A549 (cell line): ENCODE measurements at regions not wholly inside any gene's neighbourhood (a gene's known extent, or its start where the extent isn't known, plus 50 kb on each side); places are given as distances from the start of the nearest gene placed in this dataset.

ENCODE experiments used
- ATAC-seq, 2 experiments: fragments of 200-7000 bp in 1 of 2; fragments of >200 bp in 1 of 2; cut with Nextera tagmentation in 1 of 2; cut with Tn5 transposase in 1 of 2; 3 replicates each; pipeline versions ENCODE4 v1.8.0 to v1.9.1; 2018 to 2020; ENCODE audit warnings: mild to moderate bottlenecking in 1 of 2, moderate library complexity in 1 of 2
- CTCF ChIA-PET: fragments of 300-600 bp; sonication (Branson Sonifier 250); formaldehyde crosslinking; extraction: SDS; loops from one replicate; lab custom pipeline; 2021; ENCODE audit warnings: antibody characterized with exemption, inconsistent platforms; lab: Yijun Ruan, JAX
- POLR2A ChIA-PET: fragments of 350-600 bp; formaldehyde crosslinking; extraction: SDS; loops from one replicate; lab custom pipeline; 2021; ENCODE audit warnings: antibody characterized with exemption, inconsistent platforms; lab: Yijun Ruan, JAX
- DNase-seq, 2 experiments: peaks; one replicate each; pipeline versions ENCODE4 v3.0.0 to v3.0.0-alpha.2; 2011 to 2016; ENCODE audit warnings: low read depth in 1 of 2, low spot score in 1 of 2
- FAIRE-seq: peaks from 2 replicates; lab custom pipeline; 2011; peaks lifted over from hg19 to GRCh38; lab: Jason Lieb, UNC
- H3K27ac ChIP-seq, 2 experiments: fragments of >200 bp; sonication (Bioruptor Twin); formaldehyde crosslinking; 3 replicates each; pipeline ENCODE4 v1.5.1; 2016 to 2017
- H3K4me1 ChIP-seq: fragments of >200 bp; sonication (Bioruptor Twin); formaldehyde crosslinking; 3 replicates; pipeline ENCODE4 v1.6.1; 2016
- H3K4me2 ChIP-seq: fragments of >200 bp; sonication (Bioruptor Twin); formaldehyde crosslinking; 3 replicates; pipeline ENCODE4 v1.6.1; 2016
- H3K4me3 ChIP-seq: fragments of >200 bp; sonication (Bioruptor Twin); formaldehyde crosslinking; 3 replicates; pipeline ENCODE4 v1.5.1; 2016
- H3K9me3 ChIP-seq: fragments of >200 bp; sonication (Bioruptor Twin); formaldehyde crosslinking; 3 replicates; pipeline ENCODE4 v1.6.1; 2016
- BHLHE40 ChIP-seq: IDR thresholded peaks from 2 replicates; pipeline ENCODE4 v1.6.1; 2012; ENCODE audit warnings: low read depth, low read length, inconsistent platforms
- CBX2 ChIP-seq: fragments of 200-600 bp; sonication (generic); IDR thresholded peaks from 2 replicates; pipeline ENCODE4 v1.6.1; 2016; ENCODE audit warnings: low read depth, mild to moderate bottlenecking, borderline replicate concordance
- CBX8 ChIP-seq: fragments of 200-600 bp; sonication (generic); IDR thresholded peaks from 2 replicates; pipeline ENCODE4 v1.6.1; 2016
- CHD2 ChIP-seq: fragments of 150-350 bp; IDR thresholded peaks from 2 replicates; pipeline ENCODE4 v1.6.1; 2014; ENCODE audit warnings: low read length; ENCODE audit not compliant: partially characterized antibody
- EHF ChIP-seq: fragments of 250-450 bp; sonication (Bioruptor Pico); IDR thresholded peaks from 2 replicates; pipeline ENCODE4 v1.5.0; 2020; ENCODE audit warnings: mild to moderate bottlenecking
- EHMT2 ChIP-seq: fragments of 200-600 bp; sonication (generic); IDR thresholded peaks from 2 replicates; pipeline ENCODE4 v1.6.1; 2016; ENCODE audit warnings: antibody characterized with exemption, low read depth, mild to moderate bottlenecking, moderate library complexity
- ESRRA ChIP-seq: fragments of 150-350 bp; IDR thresholded peaks from 2 replicates; pipeline ENCODE4 v1.6.1; 2014; ENCODE audit warnings: mild to moderate bottlenecking, low read length, borderline replicate concordance
- FOXS1 ChIP-seq: fragments of 250-450 bp; sonication (Bioruptor Pico); IDR thresholded peaks from 2 replicates; pipeline ENCODE4 v1.5.0; 2020; ENCODE audit warnings: mild to moderate bottlenecking, moderate library complexity
- GATA3 ChIP-seq: IDR thresholded peaks from 2 replicates; pipeline ENCODE4 v1.6.1; 2012; ENCODE audit warnings: borderline replicate concordance
- HOXA7 ChIP-seq: fragments of 250-450 bp; sonication (Bioruptor Pico); IDR thresholded peaks from 2 replicates; pipeline ENCODE4 v1.5.0; 2020; ENCODE audit warnings: mild to moderate bottlenecking, moderate library complexity
- JUNB ChIP-seq: fragments of >200 bp; sonication (Bioruptor Twin); formaldehyde crosslinking; IDR thresholded peaks from 2 replicates; pipeline ENCODE4 v1.6.1; 2016
- MAZ ChIP-seq: fragments of 150-350 bp; IDR thresholded peaks from 2 replicates; pipeline ENCODE4 v1.6.1; 2014; ENCODE audit warnings: antibody characterized with exemption, low read depth, low read length, borderline replicate concordance
- NFE2L2 ChIP-seq: fragments of 150-350 bp; conservative IDR thresholded peaks from 2 replicates; pipeline ENCODE4 v1.6.1; 2014; ENCODE audit warnings: low read length
- PHF8 ChIP-seq: fragments of 200-600 bp; sonication (generic); IDR thresholded peaks from 2 replicates; pipeline ENCODE4 v1.6.1; 2016; ENCODE audit warnings: low read depth, mild to moderate bottlenecking, antibody characterized with exemption, moderate library complexity, borderline replicate concordance
- RCOR1 ChIP-seq: fragments of 150-350 bp; IDR thresholded peaks from 2 replicates; pipeline ENCODE4 v1.6.1; 2014; ENCODE audit warnings: antibody characterized with exemption, low read length, low read depth
- RNF2 ChIP-seq: fragments of 200-600 bp; sonication (generic); IDR thresholded peaks from 2 replicates; pipeline ENCODE4 v1.6.1; 2016; ENCODE audit warnings: low read depth, mild to moderate bottlenecking, antibody characterized with exemption, moderate library complexity, borderline replicate concordance
- SMC3 ChIP-seq: fragments of >200 bp; sonication (Bioruptor Twin); formaldehyde crosslinking; IDR thresholded peaks from 3 replicates; pipeline ENCODE4 v1.6.1; 2018; ENCODE audit warnings: inconsistent platforms
- SREBF2 ChIP-seq: fragments of 450-650 bp; IDR thresholded peaks from 2 replicates; pipeline ENCODE4 v1.6.1; 2014; ENCODE audit warnings: mild to moderate bottlenecking, moderate library complexity
- TFCP2L1 ChIP-seq: fragments of 250-450 bp; sonication (Bioruptor Pico); IDR thresholded peaks from 2 replicates; pipeline ENCODE4 v1.5.0; 2021; ENCODE audit warnings: mild to moderate bottlenecking
- ZC3H11A ChIP-seq: fragments of 450-650 bp; IDR thresholded peaks from 2 replicates; pipeline ENCODE4 v1.6.1; 2014; ENCODE audit warnings: antibody characterized with exemption, mild to moderate bottlenecking
- ZFP36 ChIP-seq: fragments of 450-650 bp; IDR thresholded peaks from 2 replicates; pipeline ENCODE4 v1.6.1; 2014; ENCODE audit warnings: borderline replicate concordance; ENCODE audit not compliant: partially characterized antibody
- ZNF302 ChIP-seq: fragments of 250-450 bp; sonication (Bioruptor Pico); IDR thresholded peaks from 2 replicates; pipeline ENCODE4 v1.9.0; 2021; ENCODE audit warnings: inconsistent platforms, mild to moderate bottlenecking, moderate library complexity
- WGBS: methylation state at CpG from one replicate; pipeline ENCODE4 v1.1.6; 2017; ENCODE audit errors: missing lambda C conversion rate; 5-methylcytosine and 5-hydroxymethylcytosine counted together
- TF ChIP-seq, protein P1 (sequence below): fragments of 250-450 bp; sonication (Bioruptor Pico); IDR thresholded peaks from 2 replicates; pipeline ENCODE4 v1.5.0; 2020; ENCODE audit warnings: low read depth, mild to moderate bottlenecking, moderate library complexity
- TF ChIP-seq, protein P2 (sequence below): fragments of 150-350 bp; IDR thresholded peaks from 2 replicates; pipeline ENCODE4 v1.6.1; 2014; ENCODE audit warnings: low read depth, mild to moderate bottlenecking, low read length
- TF ChIP-seq, protein P3 (sequence below): fragments of >200 bp; sonication (Bioruptor Twin); formaldehyde crosslinking; IDR thresholded peaks from 3 replicates; pipeline ENCODE4 v1.6.1; 2016
- TF ChIP-seq, protein P4 (sequence below): fragments of 250-450 bp; sonication (Bioruptor Pico); IDR thresholded peaks from 2 replicates; pipeline ENCODE4 v1.5.0; 2021; ENCODE audit warnings: mild to moderate bottlenecking, moderate library complexity, borderline replicate concordance
- TF ChIP-seq, protein P5 (sequence below): IDR thresholded peaks from 2 replicates; pipeline ENCODE4 v1.6.1; 2012

DNA sequence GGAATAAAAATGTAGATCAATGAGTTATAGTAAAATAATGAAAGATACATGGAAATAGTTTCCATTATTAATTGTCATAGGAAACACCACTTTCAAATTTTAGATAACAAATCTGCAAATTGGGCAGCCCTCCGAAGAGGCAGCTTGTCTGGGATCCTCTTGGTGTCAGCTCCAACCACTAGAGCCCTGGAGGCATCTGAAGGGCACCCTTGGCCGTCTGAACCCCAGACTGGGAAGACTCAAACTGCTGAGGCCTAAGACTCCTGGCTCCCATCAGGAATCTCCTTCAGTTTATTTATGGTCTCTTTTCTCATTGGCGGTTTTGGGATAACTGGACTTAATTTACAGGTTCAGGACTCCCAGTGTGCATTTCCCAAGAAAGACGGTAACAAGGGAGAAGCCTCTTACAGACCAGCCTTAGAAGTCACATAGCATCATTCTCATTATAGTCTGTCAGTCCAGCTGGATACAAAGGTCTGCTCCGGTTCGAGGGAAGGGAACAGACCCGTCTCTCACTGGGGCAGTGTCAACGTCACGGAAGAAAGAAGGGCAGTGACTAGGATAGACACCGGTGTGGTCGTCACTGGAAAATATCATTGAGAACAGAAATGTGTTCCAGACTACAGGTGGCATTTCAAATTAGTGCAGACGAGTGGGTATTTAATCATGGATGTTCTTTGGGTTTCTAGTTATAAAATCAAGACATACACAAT, 390.7 kb upstream of the NETO1 start:
- no peaks in the 10 kb centered on the region for H3K9me3 ChIP-seq
- peak overlapping the region in 1 of 2 experiments; percentile 45; a peak in 3 of 6 replicates for H3K27ac ChIP-seq
- peak; percentile 70 to 85 for ATAC-seq
- CTCF ChIA-PET = no interaction called here
- POLR2A ChIA-PET = interaction anchor here (0.8 kb wide), 1 partner anchor 457 kb away, joined by 3 read pairs; no protein-coding TSS in a partner anchor
- peaks cover 9% of the 10 kb centered on the region; the same call in 2 of the 3 replicates for H3K4me1 ChIP-seq
- TF ChIP-seq CBX2 (no peak), NFE2L2 (no peak), FOXS1 (CRISPR knock-in tag) (no peak), HOXA7 (no peak), JUNB (no peak), ZNF302 (no peak), CHD2 (no peak), ZFP36 (no peak), ESRRA (no peak), PHF8 (no peak), SREBF2 (no peak), TFCP2L1 (no peak), ZC3H11A (no peak), EHMT2 (no peak), CBX8 (no peak)
- TF ChIP-seq, protein P1, sequence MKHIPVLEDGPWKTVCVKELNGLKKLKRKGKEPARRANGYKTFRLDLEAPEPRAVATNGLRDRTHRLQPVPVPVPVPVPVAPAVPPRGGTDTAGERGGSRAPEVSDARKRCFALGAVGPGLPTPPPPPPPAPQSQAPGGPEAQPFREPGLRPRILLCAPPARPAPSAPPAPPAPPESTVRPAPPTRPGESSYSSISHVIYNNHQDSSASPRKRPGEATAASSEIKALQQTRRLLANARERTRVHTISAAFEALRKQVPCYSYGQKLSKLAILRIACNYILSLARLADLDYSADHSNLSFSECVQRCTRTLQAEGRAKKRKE (CRISPR knock-in tag) = no peak
- TF ChIP-seq, protein P2, sequence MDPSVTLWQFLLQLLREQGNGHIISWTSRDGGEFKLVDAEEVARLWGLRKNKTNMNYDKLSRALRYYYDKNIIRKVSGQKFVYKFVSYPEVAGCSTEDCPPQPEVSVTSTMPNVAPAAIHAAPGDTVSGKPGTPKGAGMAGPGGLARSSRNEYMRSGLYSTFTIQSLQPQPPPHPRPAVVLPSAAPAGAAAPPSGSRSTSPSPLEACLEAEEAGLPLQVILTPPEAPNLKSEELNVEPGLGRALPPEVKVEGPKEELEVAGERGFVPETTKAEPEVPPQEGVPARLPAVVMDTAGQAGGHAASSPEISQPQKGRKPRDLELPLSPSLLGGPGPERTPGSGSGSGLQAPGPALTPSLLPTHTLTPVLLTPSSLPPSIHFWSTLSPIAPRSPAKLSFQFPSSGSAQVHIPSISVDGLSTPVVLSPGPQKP = no peak
- no peak for FAIRE-seq
- 41% methylated on average over 12 of the region's 12 CpGs for WGBS
- peak overlapping the region; percentile 60 for H3K4me2 ChIP-seq
- H3K4me3 ChIP-seq = peak overlapping the region; percentile 29; the same call in 2 of the 3 replicates
- peak in 1 of 2 experiments; percentile 42 for DNase-seq

DNA sequence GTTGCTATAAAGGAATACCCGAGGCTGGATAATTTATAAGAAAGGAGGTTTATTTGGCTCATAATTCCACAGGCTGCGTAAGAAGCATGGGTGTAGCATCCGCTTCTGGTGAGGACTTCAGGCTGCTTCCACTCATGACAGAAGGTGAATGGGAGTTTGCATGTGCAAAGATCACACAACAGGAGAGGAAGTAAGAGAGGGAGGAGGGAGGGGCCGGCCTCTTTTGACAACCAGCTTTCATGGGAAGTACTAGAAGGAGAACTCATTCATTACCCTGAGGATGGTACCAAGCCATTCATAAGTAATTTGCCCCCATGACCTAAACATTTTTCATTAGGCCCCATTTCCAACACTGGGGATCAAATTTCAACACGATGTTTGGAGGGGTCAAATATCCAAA, 386.8 kb upstream of the NETO1 start:
- DNase-seq (no peak), ATAC-seq (no peak)
- TF ChIP-seq GATA3 = no peak
- TF ChIP-seq SMC3 = no peak
- TF ChIP-seq RNF2 = no peak
- TF ChIP-seq, all 56 proteins: peak for 0
- no peaks in the 10 kb centered on the region; the same call in 2 of the 3 replicates for H3K4me1 ChIP-seq
- H3K4me3 ChIP-seq = no peak overlapping the region
- FAIRE-seq = no peak
- ChIA-PET CTCF (no interaction called here), POLR2A (no interaction called here)
- H3K9me3 ChIP-seq = no peaks in the 10 kb centered on the region
- no peak overlapping the region for H3K4me2 ChIP-seq
- no peak overlapping the region for H3K27ac ChIP-seq
- WGBS = 88% methylated on average over 5 of the region's 5 CpGs

DNA sequence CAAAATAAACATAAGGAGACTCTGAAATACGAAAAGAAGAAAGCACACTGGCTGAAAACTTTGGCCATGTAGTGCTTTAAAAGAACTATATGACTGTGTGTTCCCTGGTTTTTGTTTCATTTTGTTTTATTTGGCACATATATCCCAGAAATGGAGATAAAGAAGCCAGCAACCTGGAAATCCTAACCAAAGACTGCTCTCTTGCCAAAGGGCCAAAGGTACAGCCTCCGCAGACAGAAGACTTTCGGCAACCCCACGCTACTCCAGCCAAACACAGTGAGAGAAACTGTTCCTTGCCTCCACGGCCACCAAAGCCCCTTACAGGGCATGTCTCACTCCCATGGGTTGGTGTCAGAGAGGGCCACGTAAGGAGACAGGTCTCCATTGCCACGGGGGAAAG, 381.2 kb upstream of the NETO1 start:
- Histone ChIP-seq H3K4me1 (no peaks in the 10 kb centered on the region), H3K27ac (no peak overlapping the region), H3K4me3 (no peak overlapping the region), H3K4me2 (no peak overlapping the region), H3K9me3 (0 out of 3 replicates have a peak, but pooled peaks cover 4% of the 10 kb centered on the region)
- DNase-seq (no peak), ATAC-seq (no peak), FAIRE-seq (no peak)
- WGBS = 91% methylated on average over 6 of the region's 7 CpGs
- ChIA-PET CTCF (no interaction called here), POLR2A (no interaction called here)
- TF ChIP-seq, protein P3, sequence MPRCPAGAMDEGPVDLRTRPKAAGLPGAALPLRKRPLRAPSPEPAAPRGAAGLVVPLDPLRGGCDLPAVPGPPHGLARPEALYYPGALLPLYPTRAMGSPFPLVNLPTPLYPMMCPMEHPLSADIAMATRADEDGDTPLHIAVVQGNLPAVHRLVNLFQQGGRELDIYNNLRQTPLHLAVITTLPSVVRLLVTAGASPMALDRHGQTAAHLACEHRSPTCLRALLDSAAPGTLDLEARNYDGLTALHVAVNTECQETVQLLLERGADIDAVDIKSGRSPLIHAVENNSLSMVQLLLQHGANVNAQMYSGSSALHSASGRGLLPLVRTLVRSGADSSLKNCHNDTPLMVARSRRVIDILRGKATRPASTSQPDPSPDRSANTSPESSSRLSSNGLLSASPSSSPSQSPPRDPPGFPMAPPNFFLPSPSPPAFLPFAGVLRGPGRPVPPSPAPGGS = no peak
- no peak for TF ChIP-seq BHLHE40
- TF ChIP-seq EHMT2 = no peak
- TF ChIP-seq, protein P4, sequence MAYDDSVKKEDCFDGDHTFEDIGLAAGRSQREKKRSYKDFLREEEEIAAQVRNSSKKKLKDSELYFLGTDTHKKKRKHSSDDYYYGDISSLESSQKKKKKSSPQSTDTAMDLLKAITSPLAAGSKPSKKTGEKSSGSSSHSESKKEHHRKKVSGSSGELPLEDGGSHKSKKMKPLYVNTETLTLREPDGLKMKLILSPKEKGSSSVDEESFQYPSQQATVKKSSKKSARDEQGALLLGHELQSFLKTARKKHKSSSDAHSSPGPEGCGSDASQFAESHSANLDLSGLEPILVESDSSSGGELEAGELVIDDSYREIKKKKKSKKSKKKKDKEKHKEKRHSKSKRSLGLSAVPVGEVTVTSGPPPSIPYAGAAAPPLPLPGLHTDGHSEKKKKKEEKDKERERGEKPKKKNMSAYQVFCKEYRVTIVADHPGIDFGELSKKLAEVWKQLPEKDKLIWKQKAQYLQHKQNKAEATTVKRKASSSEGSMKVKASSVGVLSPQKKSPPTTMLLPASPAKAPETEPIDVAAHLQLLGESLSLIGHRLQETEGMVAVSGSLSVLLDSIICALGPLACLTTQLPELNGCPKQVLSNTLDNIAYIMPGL = no peak
- TF ChIP-seq NFE2L2 = no peak
- no peak for TF ChIP-seq MAZ
- TF ChIP-seq RCOR1 = no peak
- TF ChIP-seq, protein P5, sequence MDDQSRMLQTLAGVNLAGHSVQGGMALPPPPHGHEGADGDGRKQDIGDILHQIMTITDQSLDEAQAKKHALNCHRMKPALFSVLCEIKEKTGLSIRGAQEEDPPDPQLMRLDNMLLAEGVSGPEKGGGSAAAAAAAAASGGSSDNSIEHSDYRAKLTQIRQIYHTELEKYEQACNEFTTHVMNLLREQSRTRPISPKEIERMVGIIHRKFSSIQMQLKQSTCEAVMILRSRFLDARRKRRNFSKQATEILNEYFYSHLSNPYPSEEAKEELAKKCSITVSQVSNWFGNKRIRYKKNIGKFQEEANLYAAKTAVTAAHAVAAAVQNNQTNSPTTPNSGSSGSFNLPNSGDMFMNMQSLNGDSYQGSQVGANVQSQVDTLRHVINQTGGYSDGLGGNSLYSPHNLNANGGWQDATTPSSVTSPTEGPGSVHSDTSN = no peak
- TF ChIP-seq FOXS1 (CRISPR knock-in tag) = no peak
- no peak for TF ChIP-seq JUNB
- no peak for TF ChIP-seq CBX8
- no peak for TF ChIP-seq TFCP2L1
- TF ChIP-seq, protein P2 = no peak
- no peak for TF ChIP-seq EHF (CRISPR knock-in tag)
- TF ChIP-seq SMC3 = no peak
